HepG2 (cell line): ENCODE measurements at regions not wholly inside any gene's neighbourhood (a gene's known extent, or its start where the extent isn't known, plus 50 kb on each side); places are given as distances from the start of the nearest gene placed in this dataset.

Experiments used
- KLF9 ChIP-seq: IDR thresholded peaks from 2 replicates; pipeline ENCODE4 v1.6.1; 2016; ENCODE audit warnings: low read depth
- NR2C2 ChIP-seq: sonication (generic); formaldehyde crosslinking; IDR thresholded peaks from 2 replicates; pipeline ENCODE4 v1.4.0; 2020; ENCODE audit warnings: missing genetic modification reagents, mild to moderate bottlenecking, moderate library complexity, borderline replicate concordance
- YY1 ChIP-seq: IDR thresholded peaks from 2 replicates; pipeline ENCODE4 v1.6.1; 2011; ENCODE audit warnings: low read length, low read depth, moderate library complexity, mild to moderate bottlenecking; ENCODE audit not compliant: insufficient read depth, insufficient replicate concordance

GRCh38 chr6:140061110-140062042 lies 686.9 kb upstream of the CITED2 start:
- no peak for TF ChIP-seq YY1
- no peak for TF ChIP-seq NR2C2
- TF ChIP-seq KLF9 (CRISPR knock-in tag) = no peak
